ENCODE measurements at regions not wholly inside any gene's neighbourhood (a gene's known extent, or its start where the extent isn't known, plus 50 kb on each side); places are given as distances from the start of the nearest gene placed in this dataset.

GRCh38 chr5:4148009-4148408, 552.4 kb downstream of the IRX1 start:
- TF ChIP-seq, protein P1, sequence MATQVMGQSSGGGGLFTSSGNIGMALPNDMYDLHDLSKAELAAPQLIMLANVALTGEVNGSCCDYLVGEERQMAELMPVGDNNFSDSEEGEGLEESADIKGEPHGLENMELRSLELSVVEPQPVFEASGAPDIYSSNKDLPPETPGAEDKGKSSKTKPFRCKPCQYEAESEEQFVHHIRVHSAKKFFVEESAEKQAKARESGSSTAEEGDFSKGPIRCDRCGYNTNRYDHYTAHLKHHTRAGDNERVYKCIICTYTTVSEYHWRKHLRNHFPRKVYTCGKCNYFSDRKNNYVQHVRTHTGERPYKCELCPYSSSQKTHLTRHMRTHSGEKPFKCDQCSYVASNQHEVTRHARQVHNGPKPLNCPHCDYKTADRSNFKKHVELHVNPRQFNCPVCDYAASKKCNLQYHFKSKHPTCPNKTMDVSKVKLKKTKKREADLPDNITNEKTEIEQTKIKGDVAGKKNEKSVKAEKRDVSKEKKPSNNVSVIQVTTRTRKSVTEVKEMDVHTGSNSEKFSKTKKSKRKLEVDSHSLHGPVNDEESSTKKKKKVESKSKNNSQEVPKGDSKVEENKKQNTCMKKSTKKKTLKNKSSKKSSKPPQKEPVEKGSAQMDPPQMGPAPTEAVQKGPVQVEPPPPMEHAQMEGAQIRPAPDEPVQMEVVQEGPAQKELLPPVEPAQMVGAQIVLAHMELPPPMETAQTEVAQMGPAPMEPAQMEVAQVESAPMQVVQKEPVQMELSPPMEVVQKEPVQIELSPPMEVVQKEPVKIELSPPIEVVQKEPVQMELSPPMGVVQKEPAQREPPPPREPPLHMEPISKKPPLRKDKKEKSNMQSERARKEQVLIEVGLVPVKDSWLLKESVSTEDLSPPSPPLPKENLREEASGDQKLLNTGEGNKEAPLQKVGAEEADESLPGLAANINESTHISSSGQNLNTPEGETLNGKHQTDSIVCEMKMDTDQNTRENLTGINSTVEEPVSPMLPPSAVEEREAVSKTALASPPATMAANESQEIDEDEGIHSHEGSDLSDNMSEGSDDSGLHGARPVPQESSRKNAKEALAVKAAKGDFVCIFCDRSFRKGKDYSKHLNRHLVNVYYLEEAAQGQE (IDR thresholded peaks at IDR 0.05; ENCODE audit: insufficient read depth in 1 of 2, low read depth in 2 of 2, low read length in 2 of 2) = no peak
- TF ChIP-seq TAF1 (IDR thresholded peaks at IDR 0.05; ENCODE audit: borderline replicate concordance, insufficient read depth, low read length) = no peak
- no peak for TF ChIP-seq POLR2AphosphoS5 (IDR thresholded peaks at IDR 0.05; ENCODE audit: low read depth, low read length)
- TF ChIP-seq SIN3A (IDR thresholded peaks at IDR 0.05; ENCODE audit: borderline replicate concordance, insufficient read depth, low read length) = no peak
- no peak for TF ChIP-seq FOXP2 (optimal IDR thresholded peaks at IDR 0.05; ENCODE audit: borderline replicate concordance, extremely low read depth, extremely low read length, insufficient read depth)

GRCh38 chr5:4150067-4150466, 554.4 kb downstream of the IRX1 start:
- TF ChIP-seq, protein P1 (IDR thresholded peaks at IDR 0.05; ENCODE audit: insufficient read depth in 1 of 2, low read depth in 2 of 2, low read length in 2 of 2) = no peak
- TF ChIP-seq SIN3A (IDR thresholded peaks at IDR 0.05; ENCODE audit: borderline replicate concordance, insufficient read depth, low read length) (no peak), POLR2AphosphoS5 (IDR thresholded peaks at IDR 0.05; ENCODE audit: low read depth, low read length) (no peak), FOXP2 (optimal IDR thresholded peaks at IDR 0.05; ENCODE audit: borderline replicate concordance, extremely low read depth, extremely low read length, insufficient read depth) (no peak), TAF1 (IDR thresholded peaks at IDR 0.05; ENCODE audit: borderline replicate concordance, insufficient read depth, low read length) (no peak)

DNA sequence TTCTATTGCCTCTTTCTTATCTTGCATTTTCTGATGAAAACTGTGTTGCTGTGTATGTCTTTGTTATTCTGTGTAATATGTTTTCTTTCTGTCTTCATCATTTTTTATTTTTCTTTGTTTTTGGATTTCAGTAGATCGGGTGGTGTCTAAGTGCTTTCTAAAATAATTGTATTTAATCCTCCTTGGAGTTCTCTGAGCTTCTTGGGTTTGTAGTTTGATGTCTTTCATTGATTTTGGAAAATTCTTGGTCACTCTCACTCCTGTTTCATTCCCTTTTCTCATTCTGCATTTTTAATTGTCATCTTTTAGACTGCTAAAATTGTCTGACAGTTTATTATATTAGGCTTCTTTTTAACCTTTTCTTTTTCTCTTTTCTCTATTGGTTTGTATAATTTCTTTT, 560.5 kb downstream of the IRX1 start:
- TF ChIP-seq TAF1 (IDR thresholded peaks at IDR 0.05; ENCODE audit: borderline replicate concordance, insufficient read depth, low read length) (no peak), SIN3A (IDR thresholded peaks at IDR 0.05; ENCODE audit: borderline replicate concordance, insufficient read depth, low read length) (no peak), POLR2AphosphoS5 (IDR thresholded peaks at IDR 0.05; ENCODE audit: low read depth, low read length) (no peak), FOXP2 (optimal IDR thresholded peaks at IDR 0.05; ENCODE audit: borderline replicate concordance, extremely low read depth, extremely low read length, insufficient read depth) (no peak)
- TF ChIP-seq, protein P1 (IDR thresholded peaks at IDR 0.05; ENCODE audit: insufficient read depth in 1 of 2, low read depth in 2 of 2, low read length in 2 of 2) = no peak

GRCh38 chr5:4156889-4157288, 561.3 kb downstream of the IRX1 start:
- TF ChIP-seq POLR2AphosphoS5 (IDR thresholded peaks at IDR 0.05; ENCODE audit: low read depth, low read length) (no peak), TAF1 (IDR thresholded peaks at IDR 0.05; ENCODE audit: borderline replicate concordance, insufficient read depth, low read length) (no peak), FOXP2 (optimal IDR thresholded peaks at IDR 0.05; ENCODE audit: borderline replicate concordance, extremely low read depth, extremely low read length, insufficient read depth) (no peak), SIN3A (IDR thresholded peaks at IDR 0.05; ENCODE audit: borderline replicate concordance, insufficient read depth, low read length) (no peak)
- TF ChIP-seq, protein P1 (IDR thresholded peaks at IDR 0.05; ENCODE audit: insufficient read depth in 1 of 2, low read depth in 2 of 2, low read length in 2 of 2) = no peak

All from PFSK-1 (cell line).